Astrocyte of the cerebellum (primary cell): ENCODE measurements at regions not wholly inside any gene's neighbourhood (a gene's known extent, or its start where the extent isn't known, plus 50 kb on each side); places are given as distances from the start of the nearest gene placed in this dataset.

Experiments used
- DNase-seq: peaks from one replicate; pipeline ENCODE4 v3.0.0-alpha.2; 2011; ENCODE audit warnings: low read depth
- H3K4me3 ChIP-seq: 2 replicates; pipeline ENCODE4 v1.5.1; 2011; ENCODE audit warnings: mild to moderate bottlenecking, low read depth, low read length, moderate library complexity
- in situ Hi-C: cut with HindIII; loops from 2 replicates; pipeline ENCODE4 v1.10.0; 2017; ENCODE audit warnings: low sequenced_read_pairs
- TF ChIP-seq, protein P1 (sequence below): IDR thresholded peaks from 2 replicates; pipeline ENCODE4 v1.5.1; 2012; ENCODE audit warnings: low read length, low read depth, moderate library complexity, mild to moderate bottlenecking; ENCODE audit errors: missing control alignments

DNA sequence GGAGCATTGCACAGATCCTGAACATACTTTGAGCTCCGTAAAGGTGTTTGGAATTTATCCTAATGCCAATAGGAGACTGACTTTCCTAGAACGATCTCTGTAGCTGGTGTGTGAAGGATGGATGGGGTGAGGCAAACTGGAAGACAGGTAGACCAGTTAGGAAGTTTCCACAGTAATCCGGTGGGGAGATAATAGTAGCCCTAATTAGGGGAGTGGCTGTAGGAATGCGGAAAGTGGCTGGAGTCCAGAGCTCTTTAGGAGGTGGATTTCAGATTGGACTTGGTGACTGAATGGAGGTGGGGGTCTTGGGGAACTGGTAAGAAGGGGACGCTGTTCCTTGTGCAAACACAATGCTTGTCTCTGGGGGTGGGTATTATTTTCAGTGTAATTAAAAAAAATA, 146.3 kb downstream of the SOX4 start:
- in situ Hi-C loops, result no loop called here
- no peak for DNase-seq
- TF ChIP-seq, protein P1, sequence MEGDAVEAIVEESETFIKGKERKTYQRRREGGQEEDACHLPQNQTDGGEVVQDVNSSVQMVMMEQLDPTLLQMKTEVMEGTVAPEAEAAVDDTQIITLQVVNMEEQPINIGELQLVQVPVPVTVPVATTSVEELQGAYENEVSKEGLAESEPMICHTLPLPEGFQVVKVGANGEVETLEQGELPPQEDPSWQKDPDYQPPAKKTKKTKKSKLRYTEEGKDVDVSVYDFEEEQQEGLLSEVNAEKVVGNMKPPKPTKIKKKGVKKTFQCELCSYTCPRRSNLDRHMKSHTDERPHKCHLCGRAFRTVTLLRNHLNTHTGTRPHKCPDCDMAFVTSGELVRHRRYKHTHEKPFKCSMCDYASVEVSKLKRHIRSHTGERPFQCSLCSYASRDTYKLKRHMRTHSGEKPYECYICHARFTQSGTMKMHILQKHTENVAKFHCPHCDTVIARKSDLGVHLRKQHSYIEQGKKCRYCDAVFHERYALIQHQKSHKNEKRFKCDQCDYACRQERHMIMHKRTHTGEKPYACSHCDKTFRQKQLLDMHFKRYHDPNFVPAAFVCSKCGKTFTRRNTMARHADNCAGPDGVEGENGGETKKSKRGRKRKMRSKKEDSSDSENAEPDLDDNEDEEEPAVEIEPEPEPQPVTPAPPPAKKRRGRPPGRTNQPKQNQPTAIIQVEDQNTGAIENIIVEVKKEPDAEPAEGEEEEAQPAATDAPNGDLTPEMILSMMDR, result no peak
- H3K4me3 ChIP-seq, result no peak overlapping the region

GRCh38 chr6:21740376-21741124, 147.0 kb downstream of the SOX4 start:
- TF ChIP-seq, protein P1, result no peak
- in situ Hi-C loops, result no loop called here
- H3K4me3 ChIP-seq, result no peak overlapping the region
- no peak for DNase-seq

GRCh38 chr6:21741221-21742109, 147.9 kb downstream of the SOX4 start:
- TF ChIP-seq, protein P1, result no peak
- DNase-seq, result no peak
- in situ Hi-C loops, result no loop called here
- H3K4me3 ChIP-seq, result no peak overlapping the region

- DNase-seq, result no peak
- TF ChIP-seq, protein P1, result no peak
- no peak overlapping the region for H3K4me3 ChIP-seq
- in situ Hi-C loops, result no loop called here
Measured at GRCh38 chr6:21742238-21742660, 148.7 kb downstream of the SOX4 start.

GRCh38 chr6:21744331-21744730, 150.8 kb downstream of the SOX4 start:
- in situ Hi-C loops, result no loop called here
- TF ChIP-seq, protein P1, result no peak
- no peak for DNase-seq
- H3K4me3 ChIP-seq, result no peak overlapping the region

GRCh38 chr6:21745543-21746337, 152.2 kb downstream of the SOX4 start:
- H3K4me3 ChIP-seq, result no peak overlapping the region
- in situ Hi-C loops, result no loop called here
- TF ChIP-seq, protein P1, result no peak
- DNase-seq, result no peak
